MM.1S (cell line): ENCODE measurements at regions not wholly inside any gene's neighbourhood (a gene's known extent, or its start where the extent isn't known, plus 50 kb on each side); places are given as distances from the start of the nearest gene placed in this dataset.

ENCODE experiments used
- DNase-seq: peaks from one replicate; pipeline ENCODE4 v3.0.0-alpha.2; 2015
- H2AFZ ChIP-seq: fragments of 300-600 bp; sonication (generic); 2 replicates; pipeline ENCODE4 v1.6.0; 2016; ENCODE audit warnings: antibody characterized with exemption, low read length
- H3F3A ChIP-seq: fragments of 300-600 bp; sonication (generic); 2 replicates; pipeline ENCODE4 v1.6.1; 2016; ENCODE audit warnings: mild to moderate bottlenecking, antibody characterized with exemption, low read length, moderate library complexity, mixed read lengths; ENCODE audit not compliant: insufficient read depth
- H3K27ac ChIP-seq: fragments of 300-600 bp; sonication (generic); 2 replicates; pipeline ENCODE4 v1.5.1; 2016; ENCODE audit warnings: mild to moderate bottlenecking, low read length
- H3K27me3 ChIP-seq: fragments of 300-600 bp; sonication (generic); replicated peaks from 2 replicates; pipeline ENCODE4 v1.6.0; 2016; ENCODE audit warnings: low read length; ENCODE audit not compliant: insufficient read depth
- H3K36me3 ChIP-seq: fragments of 300-600 bp; sonication (generic); replicated peaks from 2 replicates; pipeline ENCODE4 v1.6.1; 2016; ENCODE audit warnings: mild to moderate bottlenecking, low read length, mixed read lengths; ENCODE audit not compliant: insufficient read depth
- H3K4me1 ChIP-seq: fragments of 300-600 bp; sonication (generic); 2 replicates; pipeline ENCODE4 v1.6.1; 2016; ENCODE audit warnings: low read length, mixed read lengths
- H3K4me2 ChIP-seq: fragments of 300-600 bp; sonication (generic); 2 replicates; pipeline ENCODE4 v1.6.0; 2016; ENCODE audit warnings: low read depth, low read length
- H3K4me3 ChIP-seq: fragments of 300-600 bp; sonication (generic); 2 replicates; pipeline ENCODE4 v1.5.1; 2016; ENCODE audit warnings: low read length, mixed read lengths
- H3K79me2 ChIP-seq: fragments of 300-600 bp; sonication (generic); 2 replicates; pipeline ENCODE4 v1.6.1; 2016; ENCODE audit warnings: mixed run types, low read length, mixed read lengths
- H3K9ac ChIP-seq: fragments of 300-600 bp; sonication (generic); 2 replicates; pipeline ENCODE4 v1.6.1; 2016; ENCODE audit warnings: low read length, mixed read lengths
- H3K9me2 ChIP-seq: fragments of 300-600 bp; sonication (generic); replicated peaks from 2 replicates; pipeline ENCODE4 v1.6.1; 2016; ENCODE audit warnings: mild to moderate bottlenecking, low read length, mixed read lengths; ENCODE audit not compliant: insufficient read depth
- H3K9me3 ChIP-seq: fragments of 300-600 bp; sonication (generic); replicated peaks from 2 replicates; pipeline ENCODE4 v1.6.1; 2016; ENCODE audit warnings: mild to moderate bottlenecking, low read length, mixed read lengths; ENCODE audit not compliant: insufficient read depth
- H4K20me1 ChIP-seq: fragments of 300-600 bp; sonication (generic); 2 replicates; pipeline ENCODE4 v1.6.1; 2016; ENCODE audit warnings: mild to moderate bottlenecking, low read length, moderate library complexity, mixed read lengths; ENCODE audit not compliant: insufficient read depth
- CTCF ChIP-seq: fragments of 300-600 bp; sonication (generic); IDR thresholded peaks from 2 replicates; pipeline ENCODE4 v1.5.1; 2016; ENCODE audit warnings: antibody characterized with exemption, low read length, mixed read lengths
- EZH2 ChIP-seq: fragments of 300-600 bp; sonication (generic); optimal IDR thresholded peaks from 2 replicates; pipeline ENCODE3; 2017; ENCODE audit warnings: low read depth, mild to moderate bottlenecking, antibody characterized with exemption, low read length, mixed read lengths
- EZH2phosphoT487 ChIP-seq: fragments of 300-600 bp; sonication (generic); IDR thresholded peaks from 2 replicates; pipeline ENCODE4 v1.6.1; 2018; ENCODE audit warnings: antibody characterized with exemption, low read length

- H3K4me3 ChIP-seq, result no peak overlapping the region
- H3K4me2 ChIP-seq, result no peak overlapping the region
- no peaks in the 10 kb centered on the region for H3K27me3 ChIP-seq
- no peaks in the 10 kb centered on the region for H3K79me2 ChIP-seq
- no peak overlapping the region for H3K9ac ChIP-seq
- TF ChIP-seq EZH2phosphoT487 (no peak), CTCF (no peak), EZH2 (no peak)
- no peak overlapping the region for H3K27ac ChIP-seq
- no peak for DNase-seq
- no peak overlapping the region for H2AFZ ChIP-seq
- no peaks in the 10 kb centered on the region for H3K36me3 ChIP-seq
- no peaks in the 10 kb centered on the region for H3K9me2 ChIP-seq
- H4K20me1 ChIP-seq, result no peaks in the 10 kb centered on the region
- no peaks in the 10 kb centered on the region for H3F3A ChIP-seq
- no peaks in the 10 kb centered on the region for H3K9me3 ChIP-seq
- H3K4me1 ChIP-seq, result no peaks in the 10 kb centered on the region
Observed at GRCh38 chr12:93081810-93082165, 152.7 kb upstream of the EEA1 start.

DNA sequence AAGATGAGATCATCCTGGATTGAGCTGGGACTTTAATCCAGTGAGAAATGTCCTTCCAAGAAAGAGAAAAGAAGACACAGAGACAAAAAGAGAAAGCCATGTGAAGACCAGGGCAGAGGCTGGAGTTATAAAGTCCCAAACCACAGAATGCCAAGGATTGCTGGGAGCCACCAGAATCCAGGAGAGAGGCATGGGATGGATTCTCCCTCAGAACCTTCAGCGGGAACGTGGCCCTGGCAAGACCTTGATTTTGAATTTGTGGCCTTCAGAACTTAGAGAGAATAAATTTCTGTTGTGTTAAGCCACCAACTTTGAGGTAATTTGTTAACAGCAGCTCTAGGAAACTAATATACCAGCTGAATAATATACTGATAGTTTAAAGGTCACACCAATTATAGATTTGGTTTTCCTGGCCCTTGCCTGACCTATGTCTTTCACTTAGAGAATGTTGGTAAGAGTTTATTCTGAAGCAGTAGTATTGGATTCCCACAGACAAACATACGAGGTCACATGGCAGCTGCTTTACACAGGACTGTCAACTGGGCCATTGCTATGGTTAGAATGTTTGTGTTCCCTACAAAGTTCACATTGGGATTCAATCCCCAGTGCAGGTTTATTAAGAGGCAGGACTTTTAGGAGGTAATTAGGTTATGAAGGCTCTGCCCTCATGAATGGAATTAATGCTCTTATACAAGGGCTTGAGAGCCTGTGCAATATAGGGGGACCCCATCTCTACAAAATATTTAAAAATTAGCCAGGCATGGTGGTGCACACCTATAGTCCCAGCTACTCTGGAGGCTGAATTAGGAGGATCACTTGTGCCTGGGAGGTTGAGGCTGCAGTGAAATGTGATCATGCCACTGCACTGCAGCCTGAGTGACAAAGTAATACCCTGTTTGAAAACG lies 156.5 kb upstream of the EEA1 start:
- no peak for DNase-seq
- Histone ChIP-seq H4K20me1 (no peaks in the 10 kb centered on the region), H3K9ac (no peak overlapping the region), H3K4me3 (no peak overlapping the region), H3K79me2 (no peaks in the 10 kb centered on the region), H3K9me3 (no peaks in the 10 kb centered on the region), H2AFZ (no peak overlapping the region), H3K4me1 (no peaks in the 10 kb centered on the region), H3K27ac (no peak overlapping the region), H3K36me3 (no peaks in the 10 kb centered on the region), H3K27me3 (no peaks in the 10 kb centered on the region), H3K4me2 (no peak overlapping the region), H3F3A (no peaks in the 10 kb centered on the region), H3K9me2 (no peaks in the 10 kb centered on the region)
- TF ChIP-seq EZH2 (no peak), EZH2phosphoT487 (no peak), CTCF (no peak)

DNA sequence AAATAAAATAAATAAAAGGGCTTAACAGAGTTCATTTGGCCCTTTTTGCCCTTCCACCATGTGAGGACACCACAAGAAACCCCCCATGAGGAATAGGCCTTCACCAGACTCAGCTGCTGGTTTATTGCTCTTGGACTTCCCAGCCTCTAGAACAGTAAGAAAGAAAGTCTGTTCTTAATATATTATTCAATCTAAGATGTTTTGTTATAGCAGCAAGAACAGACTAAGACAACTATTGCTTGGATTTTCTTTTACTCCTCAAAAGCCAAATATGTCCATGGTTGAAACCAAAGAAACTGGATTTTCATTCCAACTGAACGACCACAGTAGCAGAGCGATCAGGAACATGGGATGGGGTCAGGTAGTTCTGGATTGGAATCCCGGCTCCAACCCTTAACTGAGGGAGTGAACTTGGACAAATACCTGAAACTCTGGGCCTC lies 157.2 kb upstream of the EEA1 start:
- TF ChIP-seq EZH2phosphoT487 (no peak), EZH2 (no peak), CTCF (no peak)
- no peak overlapping the region for H3K27ac ChIP-seq
- H3K9me2 ChIP-seq, result no peaks in the 10 kb centered on the region
- H3K9me3 ChIP-seq, result no peaks in the 10 kb centered on the region
- H3K79me2 ChIP-seq, result no peaks in the 10 kb centered on the region
- H3K4me2 ChIP-seq, result no peak overlapping the region
- no peaks in the 10 kb centered on the region for H3F3A ChIP-seq
- H3K36me3 ChIP-seq, result no peaks in the 10 kb centered on the region
- H3K9ac ChIP-seq, result no peak overlapping the region
- no peak overlapping the region for H3K4me3 ChIP-seq
- DNase-seq, result no peak
- H3K4me1 ChIP-seq, result no peaks in the 10 kb centered on the region
- no peaks in the 10 kb centered on the region for H3K27me3 ChIP-seq
- H2AFZ ChIP-seq, result no peak overlapping the region
- no peaks in the 10 kb centered on the region for H4K20me1 ChIP-seq
